ENCODE measurements at regions not wholly inside any gene's neighbourhood (a gene's known extent, or its start where the extent isn't known, plus 50 kb on each side); places are given as distances from the start of the nearest gene placed in this dataset.

- no peak for TF ChIP-seq POLR2A (IDR thresholded peaks at IDR 0.05)
- TF ChIP-seq POLR2AphosphoS5 (IDR thresholded peaks at IDR 0.05) = no peak
- no peak for TF ChIP-seq CTCF (IDR thresholded peaks at IDR 0.05)
- TF ChIP-seq EP300 (IDR thresholded peaks at IDR 0.05) = no peak
- no peaks in the 10 kb centered on the region for H3K27me3 ChIP-seq
- DNase-seq = no peak
- H3K9me3 ChIP-seq = peaks cover 0 to 19% (median 9%) of the 10 kb centered on the region in 4 donors
- intact Hi-C loops (cut with DNase I; ENCODE audit: low total_unique reads) = no loop called here
- H3K4me3 ChIP-seq = no peak overlapping the region
- H3K36me3 ChIP-seq = no peaks in the 10 kb centered on the region
- WGBS, 5 donors = 62 to 73% (median 66%) methylated on average over 3 of the region's 3 CpGs
- H3K4me1 ChIP-seq = no peaks in the 10 kb centered on the region
- H3K27ac ChIP-seq = no peak overlapping the region
Measured at GRCh38 chr4:133910165-133910564, 291.4 kb downstream of the PABPC4L start.

- no peak overlapping the region for H3K27ac ChIP-seq
- H3K4me1 ChIP-seq = no peaks in the 10 kb centered on the region
- no peaks in the 10 kb centered on the region for H3K27me3 ChIP-seq
- no peak for TF ChIP-seq CTCF (IDR thresholded peaks at IDR 0.05)
- TF ChIP-seq POLR2A (IDR thresholded peaks at IDR 0.05) = no peak
- TF ChIP-seq EP300 (IDR thresholded peaks at IDR 0.05) = no peak
- no peak for TF ChIP-seq POLR2AphosphoS5 (IDR thresholded peaks at IDR 0.05)
- intact Hi-C loops (cut with DNase I; ENCODE audit: low total_unique reads) = no loop called here
- no peaks in the 10 kb centered on the region for H3K36me3 ChIP-seq
- no peak for DNase-seq
- no peaks in the 10 kb centered on the region for H3K9me3 ChIP-seq
- H3K4me3 ChIP-seq = no peak overlapping the region
Measured at GRCh38 chr4:133903029-133903428, 298.6 kb downstream of the PABPC4L start.

- H3K27me3 ChIP-seq = no peaks in the 10 kb centered on the region
- H3K27ac ChIP-seq = no peak overlapping the region
- intact Hi-C loops (cut with DNase I; ENCODE audit: low total_unique reads) = no loop called here
- no peak for TF ChIP-seq CTCF (IDR thresholded peaks at IDR 0.05)
- no peak for TF ChIP-seq POLR2AphosphoS5 (IDR thresholded peaks at IDR 0.05)
- no peak for TF ChIP-seq EP300 (IDR thresholded peaks at IDR 0.05)
- no peak for TF ChIP-seq POLR2A (IDR thresholded peaks at IDR 0.05)
- no peaks in the 10 kb centered on the region for H3K9me3 ChIP-seq
- H3K36me3 ChIP-seq = no peaks in the 10 kb centered on the region
- no peak for DNase-seq
- no peak overlapping the region for H3K4me3 ChIP-seq
- no peaks in the 10 kb centered on the region for H3K4me1 ChIP-seq
- WGBS, 5 donors = 62 to 75% (median 70%) methylated on average over 1 of the region's 1 CpG
Measured at GRCh38 chr4:133891011-133891410, 310.6 kb downstream of the PABPC4L start.

- no peaks in the 10 kb centered on the region for H3K27me3 ChIP-seq
- TF ChIP-seq CTCF (IDR thresholded peaks at IDR 0.05) (no peak), EP300 (IDR thresholded peaks at IDR 0.05) (no peak), POLR2AphosphoS5 (IDR thresholded peaks at IDR 0.05) (no peak), POLR2A (IDR thresholded peaks at IDR 0.05) (no peak)
- no peak overlapping the region for H3K4me3 ChIP-seq
- no peak overlapping the region for H3K27ac ChIP-seq
- H3K4me1 ChIP-seq = no peaks in the 10 kb centered on the region
- H3K9me3 ChIP-seq = no peaks in the 10 kb centered on the region
- WGBS, 5 donors = 61 to 67% (median 66%) methylated on average over 4 of the region's 4 CpGs
- intact Hi-C loops (cut with DNase I; ENCODE audit: low total_unique reads) = no loop called here
- no peak for DNase-seq
- H3K36me3 ChIP-seq = no peaks in the 10 kb centered on the region
Measured at GRCh38 chr4:133887723-133888122, 313.9 kb downstream of the PABPC4L start.
